Left cardiac atrium (tissue), 4 donors: ENCODE measurements at regions not wholly inside any gene's neighbourhood (a gene's known extent, or its start where the extent isn't known, plus 50 kb on each side); places are given as distances from the start of the nearest gene placed in this dataset.
"Not testable (repeated sequence)": the region's sequence is repeated elsewhere in the genome, so short reads cannot be mapped to it uniquely, and the experiment has no call there.

Experiments used
- ATAC-seq, 2 donors: fragments of 200-7000 bp; cut with Tn5 transposase; one replicate each; pipeline ENCODE4 v1.9.1; 2020; ENCODE audit warnings: mild to moderate bottlenecking in 2 of 2, moderate library complexity in 2 of 2
- DNase-seq: peaks from one replicate; pipeline ENCODE4 v3.0.0-alpha.2; 2020
- intact Hi-C, 2 donors: fragments of 100-400 bp; cut with DNase I; formaldehyde crosslinking; loops; one replicate each; pipeline versions ENCODE4 v1.14.1 to v1.15.1; 2022 to 2023
- donor health status: DM: no; HTN: yes; CAD: no.
- donor health status: DM: no; HTN: yes; CAD: no; lungs with severe emphysema.
- donor health status: DM: yes; HTN: yes; CAD: no.
- donor health status: Dilated cardiomyopathy.

- no peak for DNase-seq
- ATAC-seq = no peak
- intact Hi-C loops = no loop called here
Measured at GRCh38 chrX:1140236-1140681, 72.2 kb downstream of the CRLF2 start.

- DNase-seq = no peak
- intact Hi-C loops = no loop called here
- ATAC-seq = no peak
Measured at GRCh38 chrX:1139185-1139500, 73.3 kb downstream of the CRLF2 start.

- no peak for DNase-seq
- intact Hi-C loops = no loop called here
Measured at GRCh38 chrX:1138476-1139184, 73.8 kb downstream of the CRLF2 start.

DNA sequence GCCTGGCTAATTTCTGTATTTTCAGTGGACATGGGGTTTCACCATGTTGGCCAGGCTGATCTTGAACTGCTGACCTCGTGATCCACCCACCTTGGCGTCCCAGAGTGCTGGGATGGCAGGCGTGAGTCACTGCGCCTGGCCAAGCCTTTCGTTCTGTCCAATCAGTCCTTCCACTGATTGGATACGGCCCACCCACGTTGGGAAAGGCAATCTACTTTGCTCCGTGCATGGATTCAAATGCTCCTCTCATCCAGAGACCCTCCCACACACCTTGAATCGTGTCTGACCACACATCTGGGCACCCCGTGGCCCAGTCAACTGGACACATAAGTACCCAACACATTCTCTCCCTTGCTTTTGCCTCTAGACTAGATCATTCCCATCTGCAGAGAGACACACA lies 74.9 kb downstream of the CRLF2 start:
- DNase-seq (no peak), ATAC-seq (no peak)
- intact Hi-C loops = no loop called here

More at GRCh38 chrX:1138476-1139184, 73.8 kb downstream of the CRLF2 start:
- no peak for ATAC-seq

GRCh38 chrX:1136582-1136981 lies 75.9 kb downstream of the CRLF2 start:
- ATAC-seq, intact Hi-C loops, DNase-seq: not testable (repeated sequence)

GRCh38 chrX:1134976-1135375 lies 77.5 kb downstream of the CRLF2 start:
- DNase-seq = no peak
- intact Hi-C loops = no loop called here
- ATAC-seq = no peak

- ATAC-seq = no peak
- no peak for DNase-seq
- intact Hi-C loops = no loop called here
Measured at GRCh38 chrX:1134156-1134555, 78.3 kb downstream of the CRLF2 start.

GRCh38 chrX:1126738-1127137 lies 85.7 kb downstream of the CRLF2 start:
- no peak for DNase-seq
- intact Hi-C loops = no loop called here

GRCh38 chrX:1124531-1124930 lies 87.9 kb downstream of the CRLF2 start:
- intact Hi-C loops = no loop called here
- ATAC-seq (no peak), DNase-seq (no peak)

More at GRCh38 chrX:1126738-1127137, 85.7 kb downstream of the CRLF2 start:
- no peak for ATAC-seq

DNA sequence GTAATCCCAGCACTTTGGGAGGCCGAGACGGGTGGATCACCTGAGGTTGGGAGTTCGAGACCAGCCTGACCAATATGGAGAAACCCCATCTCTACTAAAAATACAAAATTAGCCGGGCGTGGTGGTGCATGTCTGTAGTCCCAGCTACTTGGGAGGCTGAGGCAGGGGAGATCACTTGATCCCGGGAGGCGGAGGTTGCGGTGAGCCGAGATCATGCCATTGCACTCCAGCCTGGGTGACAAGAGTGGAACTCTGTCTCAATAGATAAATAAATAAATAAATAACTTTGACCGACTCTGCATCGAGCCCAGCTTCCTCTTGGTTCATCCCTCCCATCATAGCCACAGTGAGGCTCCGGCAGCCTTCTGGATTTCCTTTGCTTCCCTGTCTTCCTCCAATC lies 89.6 kb downstream of the CRLF2 start:
- DNase-seq, intact Hi-C loops, ATAC-seq: not testable (repeated sequence)

DNA sequence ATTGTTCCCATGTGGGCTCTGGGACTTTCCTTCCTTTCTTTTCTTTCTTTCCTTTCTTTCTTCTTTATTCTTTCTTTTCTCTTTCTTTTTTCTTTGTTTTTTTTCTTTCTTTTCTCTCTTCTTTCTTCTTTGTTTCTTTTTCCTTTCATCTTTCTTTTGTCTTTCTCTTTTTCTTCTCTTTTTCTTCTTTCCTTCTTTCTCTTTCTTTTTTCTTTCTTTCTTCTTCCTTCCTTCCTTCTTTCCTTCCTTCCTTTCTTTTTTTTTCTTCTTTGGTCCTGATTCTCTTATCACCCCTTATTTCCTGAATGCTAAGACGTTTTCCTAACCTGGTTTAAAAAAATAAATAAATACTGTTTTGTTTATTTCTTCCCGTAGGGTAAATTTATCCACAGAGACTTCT lies 93.2 kb downstream of the CRLF2 start:
- intact Hi-C loops = no loop called here
- ATAC-seq = no peak
- DNase-seq = no peak

GRCh38 chrX:1118572-1119199 lies 93.8 kb downstream of the CRLF2 start:
- intact Hi-C loops = no loop called here

GRCh38 chrX:1115411-1115810 lies 97.0 kb downstream of the CRLF2 start:
- intact Hi-C loops, DNase-seq, ATAC-seq: not testable (repeated sequence)

More at GRCh38 chrX:1118572-1119199, 93.8 kb downstream of the CRLF2 start:
- ATAC-seq (no peak), DNase-seq (no peak)

DNA sequence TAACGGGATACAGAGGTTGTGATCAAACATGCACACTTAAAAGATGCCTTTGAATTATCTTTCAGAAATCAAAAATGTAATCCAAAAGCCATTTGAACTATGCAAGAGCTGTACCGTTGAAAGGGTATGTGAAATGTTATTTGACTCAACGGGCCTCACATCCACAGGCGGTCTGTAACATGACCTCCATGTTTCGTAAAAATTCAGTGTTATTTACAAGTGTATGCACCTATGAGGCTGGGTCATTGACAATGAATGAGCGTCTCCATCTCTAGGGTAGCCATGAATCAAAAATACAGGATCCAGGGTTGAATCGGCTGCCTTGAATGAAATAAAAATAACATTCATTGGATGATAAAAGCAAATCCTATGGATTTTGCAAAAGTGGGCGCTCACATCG lies 100.1 kb downstream of the CRLF2 start:
- DNase-seq (no peak), ATAC-seq (no peak)
- intact Hi-C loops = no loop called here

DNA sequence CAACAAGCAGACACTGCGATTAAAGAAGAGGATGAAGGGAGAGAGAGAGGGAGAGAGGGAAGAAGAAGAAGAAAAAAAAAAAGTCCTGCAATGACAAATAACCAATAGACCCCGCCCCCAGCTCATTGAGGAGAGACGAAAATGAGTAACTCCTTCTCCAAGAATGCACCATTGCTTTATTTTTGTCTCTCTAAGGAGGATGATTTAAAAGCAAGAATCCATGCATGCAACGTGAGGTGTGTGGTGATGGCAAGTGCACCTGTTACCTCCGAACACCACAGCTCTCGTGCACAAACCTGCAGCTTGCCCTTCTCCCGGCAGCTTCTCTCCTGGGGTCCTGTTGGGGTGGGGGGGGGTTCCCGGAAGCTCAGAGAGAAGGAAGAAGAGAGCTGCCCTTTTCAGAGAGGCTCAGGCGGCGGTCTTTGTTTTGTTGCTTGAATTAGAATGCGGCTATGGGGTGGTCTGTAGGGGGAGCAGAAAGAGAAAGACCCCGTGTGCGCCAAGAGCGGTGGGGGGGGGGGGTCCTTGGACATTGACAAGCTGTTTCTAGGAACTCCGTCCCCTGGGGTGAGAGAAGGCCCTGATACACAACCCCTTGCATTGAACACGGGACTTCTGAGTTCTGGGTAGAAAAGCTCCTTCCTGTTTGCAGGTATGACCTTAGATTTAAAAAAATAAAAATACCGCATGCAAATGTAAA lies 100.7 kb downstream of the CRLF2 start:
- DNase-seq (no peak), ATAC-seq (no peak)
- intact Hi-C loops = no loop called here

DNA sequence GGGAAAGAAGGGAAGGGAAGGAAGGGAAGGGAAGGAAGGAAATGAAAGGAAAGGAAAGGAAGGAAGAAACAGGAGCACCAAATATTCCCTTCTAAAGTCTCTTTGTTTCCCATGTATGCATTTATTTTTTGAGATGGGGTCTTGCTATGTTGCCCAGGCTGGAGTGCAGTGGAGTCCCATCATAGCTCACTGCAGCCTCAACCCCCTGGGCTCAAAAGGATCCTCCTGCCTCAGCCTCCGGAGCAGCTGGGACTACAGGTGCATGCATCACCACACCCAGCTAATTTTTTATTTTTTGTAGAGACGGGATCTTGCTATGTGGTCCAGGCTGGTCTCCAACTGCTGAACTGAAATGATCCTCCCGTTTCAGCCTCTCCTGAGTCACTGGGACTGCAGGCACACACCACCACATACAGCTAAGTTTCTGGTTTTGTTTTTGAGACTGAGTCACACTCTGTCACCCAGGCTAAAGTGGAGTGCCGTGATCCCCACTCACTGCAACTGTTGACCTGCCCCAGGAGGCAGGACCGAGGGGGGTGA lies 102.8 kb downstream of the CRLF2 start:
- DNase-seq (no peak), ATAC-seq (no peak)
- intact Hi-C loops = no loop called here

DNA sequence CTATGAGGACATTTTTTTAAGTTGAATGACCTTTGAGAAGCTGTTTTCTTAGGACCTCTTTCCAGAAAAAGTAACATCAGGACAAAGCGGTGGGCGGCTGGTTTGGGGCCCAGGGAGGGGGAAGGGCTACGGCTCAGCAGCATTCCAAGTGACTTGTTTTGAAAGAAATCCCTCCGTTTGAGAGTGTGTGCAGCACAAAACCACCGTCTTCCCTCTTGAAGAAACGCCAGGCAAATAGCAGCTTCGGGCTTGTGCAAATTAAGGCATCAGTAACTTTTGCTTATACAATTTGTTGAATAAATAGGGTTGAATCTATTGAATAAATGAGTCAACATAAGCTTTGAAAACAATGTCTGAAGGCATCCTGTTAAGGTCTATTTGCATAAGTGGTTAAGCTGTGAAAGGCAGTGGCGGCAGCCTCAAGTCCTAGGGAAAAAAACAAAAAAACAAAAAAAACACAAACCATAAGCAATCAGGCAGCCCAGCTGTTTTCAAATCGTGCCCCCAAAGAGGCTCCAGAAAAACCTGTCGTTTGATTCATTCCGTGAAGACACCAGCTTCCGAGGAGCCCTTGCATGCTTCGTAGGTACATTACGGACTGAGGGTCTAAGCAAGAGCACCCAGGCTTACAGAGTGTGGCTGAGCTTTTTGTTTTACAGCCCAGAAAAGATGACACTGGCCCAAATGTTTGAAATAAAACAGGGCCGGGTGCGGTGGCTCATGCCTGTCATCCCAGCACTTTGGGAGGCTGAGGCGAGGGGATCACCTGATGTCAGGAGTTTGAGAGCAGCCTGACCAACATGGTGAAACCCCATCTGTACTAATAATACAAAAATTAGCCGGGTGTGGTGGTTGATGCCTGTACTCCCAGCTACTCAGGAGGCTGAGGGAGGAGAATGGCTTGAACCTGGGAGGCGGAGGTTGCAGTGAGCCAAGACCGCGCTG lies 103.7 kb downstream of the CRLF2 start:
- DNase-seq (no peak), ATAC-seq (no peak)
- intact Hi-C loops = no loop called here

GRCh38 chrX:1106478-1107210 lies 105.8 kb downstream of the CRLF2 start:
- ATAC-seq = no peak
- intact Hi-C loops = no loop called here
- no peak for DNase-seq
